ENCODE measurements at regions not wholly inside any gene's neighbourhood (a gene's known extent, or its start where the extent isn't known, plus 50 kb on each side); places are given as distances from the start of the nearest gene placed in this dataset.

GRCh38 chr12:105759149-105759548, 379.6 kb downstream of the NUAK1 start:
- DNase-seq (ENCODE audit: insufficient read length, low spot score), result no peak
- FAIRE-seq, result no peak
- TF ChIP-seq POLR2A (IDR thresholded peaks at IDR 0.05; ENCODE audit: low read depth, low read length), result no peak

- TF ChIP-seq POLR2A (IDR thresholded peaks at IDR 0.05; ENCODE audit: low read depth, low read length), result no peak
- no peak for FAIRE-seq
- DNase-seq (ENCODE audit: insufficient read length, low spot score), result no peak
These were observed 377.7 kb downstream of the NUAK1 start for GRCh38 chr12:105761075-105761474.

- no peak for DNase-seq (ENCODE audit: insufficient read length, low spot score)
- no peak for TF ChIP-seq POLR2A (IDR thresholded peaks at IDR 0.05; ENCODE audit: low read depth, low read length)
- no peak for FAIRE-seq
These were observed 374.4 kb downstream of the NUAK1 start for GRCh38 chr12:105764216-105764835.

- TF ChIP-seq POLR2A (IDR thresholded peaks at IDR 0.05; ENCODE audit: low read depth, low read length), result no peak
- FAIRE-seq, result no peak
These were observed 373.4 kb downstream of the NUAK1 start for GRCh38 chr12:105765053-105766014.

GRCh38 chr12:105766029-105766428, 372.7 kb downstream of the NUAK1 start:
- FAIRE-seq (no peak), DNase-seq (ENCODE audit: insufficient read length, low spot score) (no peak)
- TF ChIP-seq POLR2A (IDR thresholded peaks at IDR 0.05; ENCODE audit: low read depth, low read length), result no peak

More at GRCh38 chr12:105765053-105766014, 373.4 kb downstream of the NUAK1 start:
- DNase-seq (ENCODE audit: insufficient read length, low spot score), result no peak

GRCh38 chr12:105769486-105769885, 369.3 kb downstream of the NUAK1 start:
- DNase-seq (ENCODE audit: insufficient read length, low spot score) (no peak), FAIRE-seq (no peak)
- no peak for TF ChIP-seq POLR2A (IDR thresholded peaks at IDR 0.05; ENCODE audit: low read depth, low read length)

GRCh38 chr12:105773471-105773870, 365.3 kb downstream of the NUAK1 start:
- no peak for TF ChIP-seq POLR2A (IDR thresholded peaks at IDR 0.05; ENCODE audit: low read depth, low read length)
- FAIRE-seq, result no peak
- DNase-seq (ENCODE audit: insufficient read length, low spot score), result no peak

- no peak for FAIRE-seq
These were observed 364.7 kb downstream of the NUAK1 start for GRCh38 chr12:105774037-105774436.

GRCh38 chr12:105775343-105775742, 363.4 kb downstream of the NUAK1 start:
- DNase-seq (ENCODE audit: insufficient read length, low spot score), result no peak
- no peak for TF ChIP-seq POLR2A (IDR thresholded peaks at IDR 0.05; ENCODE audit: low read depth, low read length)
- no peak for FAIRE-seq

More at GRCh38 chr12:105774037-105774436, 364.7 kb downstream of the NUAK1 start:
- DNase-seq (ENCODE audit: insufficient read length, low spot score), result no peak
- no peak for TF ChIP-seq POLR2A (IDR thresholded peaks at IDR 0.05; ENCODE audit: low read depth, low read length)

- FAIRE-seq (no peak), DNase-seq (ENCODE audit: insufficient read length, low spot score) (no peak)
- TF ChIP-seq POLR2A (IDR thresholded peaks at IDR 0.05; ENCODE audit: low read depth, low read length), result no peak
These were observed 354.5 kb downstream of the NUAK1 start for GRCh38 chr12:105783983-105784947.

- no peak for TF ChIP-seq POLR2A (IDR thresholded peaks at IDR 0.05; ENCODE audit: low read depth, low read length)
- DNase-seq (ENCODE audit: insufficient read length, low spot score), result no peak
- no peak for FAIRE-seq
These were observed 345.3 kb downstream of the NUAK1 start for GRCh38 chr12:105793421-105793820.

- FAIRE-seq, result no peak
- no peak for DNase-seq (ENCODE audit: insufficient read length, low spot score)
- no peak for TF ChIP-seq POLR2A (IDR thresholded peaks at IDR 0.05; ENCODE audit: low read depth, low read length)
These were observed 340.4 kb downstream of the NUAK1 start for GRCh38 chr12:105798256-105798845.

GRCh38 chr12:105799103-105799502, 339.7 kb downstream of the NUAK1 start:
- no peak for TF ChIP-seq POLR2A (IDR thresholded peaks at IDR 0.05; ENCODE audit: low read depth, low read length)
- no peak for FAIRE-seq
- DNase-seq (ENCODE audit: insufficient read length, low spot score), result no peak

Data from H54 (cell line).